ENCODE measurements at regions not wholly inside any gene's neighbourhood (a gene's known extent, or its start where the extent isn't known, plus 50 kb on each side); places are given as distances from the start of the nearest gene placed in this dataset.

GRCh38 chr16:5508371-5508770, 410.8 kb upstream of the EEF2KMT start:
- no peak for TF ChIP-seq EZH2phosphoT487 (IDR thresholded peaks at IDR 0.05; ENCODE audit: borderline replicate concordance)
- TF ChIP-seq ZNF274 (IDR thresholded peaks at IDR 0.05; ENCODE audit: low read depth, low read length), result no peak
- no peak for TF ChIP-seq POLR2AphosphoS5 (IDR thresholded peaks at IDR 0.05; ENCODE audit: low read depth, low read length)
- TF ChIP-seq CTCF (IDR thresholded peaks at IDR 0.05 in 2 of 3, conservative IDR thresholded peaks at IDR 0.05 in 1 of 3; ENCODE audit: borderline replicate concordance in 1 of 3, insufficient read depth in 1 of 3, low read depth in 2 of 3, low read length in 2 of 3), result no peak
- TF ChIP-seq POLR2A (IDR thresholded peaks at IDR 0.05; ENCODE audit: borderline replicate concordance, extremely low read depth, insufficient read depth, insufficient read length), result no peak
